HG03558 (cell line): ENCODE measurements at regions not wholly inside any gene's neighbourhood (a gene's known extent, or its start where the extent isn't known, plus 50 kb on each side); places are given as distances from the start of the nearest gene placed in this dataset.

Experiments used
- ATAC-seq: cut with Tn5 transposase; IDR thresholded peaks from one replicate; pipeline ENCODE4 v1.9.1; 2021; ENCODE audit warnings: moderate number of reproducible peaks; ENCODE audit not compliant: unreplicated experiment; ENCODE audit errors: extremely low read depth

- no peak for ATAC-seq
Observed at GRCh38 chr18:42137693-42138375, 182.8 kb downstream of the PIK3C3 start.

GRCh38 chr18:42141439-42141838, 186.4 kb downstream of the PIK3C3 start:
- no peak for ATAC-seq

DNA sequence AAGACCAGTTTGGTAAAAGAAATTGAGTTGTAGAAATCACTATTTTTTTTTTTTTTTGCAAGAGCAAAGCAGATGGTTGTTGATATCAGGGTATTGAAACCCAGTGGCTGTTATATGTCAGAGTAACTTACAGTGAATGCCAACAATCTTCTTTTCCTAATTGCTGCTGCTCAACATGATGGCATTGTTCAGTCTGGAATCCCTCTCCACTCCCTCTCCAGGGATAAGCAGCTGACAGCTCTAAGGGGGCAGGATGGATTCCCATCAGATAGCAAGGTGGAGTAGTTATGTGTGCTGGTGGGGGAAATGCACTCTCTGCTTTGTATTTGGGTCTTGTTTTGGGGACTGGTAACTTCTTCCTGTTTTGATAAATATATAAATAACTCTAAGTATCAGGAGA, 200.0 kb downstream of the PIK3C3 start:
- ATAC-seq, result no peak

- ATAC-seq, result no peak
Observed at GRCh38 chr18:42156281-42156680, 201.2 kb downstream of the PIK3C3 start.

DNA sequence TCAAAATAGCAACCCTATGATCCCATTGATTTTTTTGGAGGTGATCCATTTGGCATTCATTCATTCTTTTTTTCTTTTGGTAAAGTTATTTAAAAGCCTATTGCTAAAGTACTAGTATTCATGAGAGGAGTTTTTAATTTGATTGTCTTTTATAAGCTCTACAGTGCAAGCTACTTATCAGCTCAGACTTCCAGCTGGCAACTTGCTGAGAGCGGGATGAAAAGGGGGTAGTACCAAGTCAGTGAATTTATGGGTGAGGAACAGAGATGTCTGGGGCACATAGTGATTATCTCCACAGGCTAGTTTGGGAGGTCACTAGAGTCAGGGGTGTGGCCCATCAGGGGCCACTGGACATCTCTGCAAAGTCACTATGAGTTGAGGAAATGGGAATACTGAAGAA, 202.4 kb downstream of the PIK3C3 start:
- ATAC-seq, result no peak

GRCh38 chr18:42157878-42158277, 202.8 kb downstream of the PIK3C3 start:
- no peak for ATAC-seq

- no peak for ATAC-seq
Observed at GRCh38 chr18:42159146-42159545, 204.1 kb downstream of the PIK3C3 start.

DNA sequence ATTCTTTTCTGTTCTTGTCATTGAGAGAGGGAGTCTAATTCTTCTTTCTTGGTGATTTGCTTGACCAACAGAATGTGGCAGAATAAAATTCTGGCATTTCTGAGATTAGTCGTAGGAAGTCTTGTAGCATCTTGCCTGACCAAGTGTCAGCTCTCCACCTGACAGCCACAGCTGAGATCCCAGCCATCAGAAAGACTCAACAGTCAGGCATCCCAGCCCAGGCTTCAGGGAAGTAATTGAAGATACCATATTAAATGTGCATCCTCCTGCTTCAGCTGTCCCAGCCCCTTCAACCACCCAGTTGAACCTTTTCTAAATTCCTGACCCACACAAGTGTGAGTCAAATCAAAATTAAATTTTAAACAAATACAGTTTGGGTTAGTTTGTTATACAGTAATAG, 208.3 kb downstream of the PIK3C3 start:
- no peak for ATAC-seq

DNA sequence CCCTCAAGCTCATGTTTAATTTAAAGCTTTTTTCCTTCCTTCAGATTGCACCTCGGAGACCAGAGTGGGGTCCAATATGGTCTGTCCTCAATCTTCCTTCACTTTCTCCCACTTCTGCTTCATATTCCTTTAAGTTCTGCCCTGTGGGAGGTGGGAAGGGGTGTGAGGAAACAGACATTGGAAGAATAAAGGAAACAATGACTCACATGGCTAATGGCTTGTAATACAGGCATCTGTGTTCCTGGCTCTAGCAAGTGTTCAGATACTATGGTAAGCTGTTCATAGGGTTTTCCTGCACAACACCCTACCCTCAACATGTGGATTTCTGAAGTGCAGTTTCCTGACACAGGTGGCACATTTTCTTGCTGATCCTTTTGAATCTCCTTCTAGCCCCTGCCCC, 209.5 kb downstream of the PIK3C3 start:
- ATAC-seq, result no peak

GRCh38 chr18:42165922-42166513, 211.0 kb downstream of the PIK3C3 start:
- ATAC-seq, result no peak

DNA sequence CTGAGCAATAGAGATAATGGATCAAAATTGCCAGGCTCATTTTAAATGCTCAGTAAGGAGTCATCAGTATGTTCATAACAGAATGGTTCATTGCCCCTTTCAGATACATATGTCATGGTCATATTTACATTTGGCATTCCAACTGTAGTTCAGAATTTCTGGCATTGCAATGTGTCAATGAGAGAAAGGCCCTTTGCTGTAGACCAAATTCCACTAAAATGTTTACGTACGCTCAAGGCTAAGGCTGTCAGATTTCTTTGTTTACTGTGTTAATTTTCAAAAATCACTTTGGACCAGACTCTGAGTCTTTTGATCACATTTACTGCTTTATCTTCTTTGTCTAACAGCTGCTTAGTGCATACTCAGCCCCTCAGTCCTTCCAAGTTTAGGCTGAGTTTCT, 213.5 kb downstream of the PIK3C3 start:
- no peak for ATAC-seq

DNA sequence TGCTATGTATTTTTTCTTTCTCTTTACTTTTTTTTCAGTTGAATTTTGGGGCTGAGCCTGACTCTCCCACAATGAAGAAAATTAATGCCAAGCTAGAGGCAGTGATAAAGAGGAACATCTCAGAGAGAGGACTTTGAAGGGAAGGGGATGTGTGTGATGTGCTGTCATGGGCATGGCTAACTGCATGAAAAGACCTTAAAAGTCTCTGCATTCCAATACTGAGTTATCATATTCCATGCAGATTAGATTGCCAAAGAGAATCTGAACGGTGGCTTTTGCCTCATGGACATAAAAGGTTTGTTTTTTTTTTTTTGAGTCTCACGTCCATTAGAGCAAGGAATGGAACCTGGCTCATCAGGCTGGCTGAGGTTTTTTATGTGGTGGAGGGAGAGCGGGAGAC, 213.9 kb downstream of the PIK3C3 start:
- no peak for ATAC-seq

DNA sequence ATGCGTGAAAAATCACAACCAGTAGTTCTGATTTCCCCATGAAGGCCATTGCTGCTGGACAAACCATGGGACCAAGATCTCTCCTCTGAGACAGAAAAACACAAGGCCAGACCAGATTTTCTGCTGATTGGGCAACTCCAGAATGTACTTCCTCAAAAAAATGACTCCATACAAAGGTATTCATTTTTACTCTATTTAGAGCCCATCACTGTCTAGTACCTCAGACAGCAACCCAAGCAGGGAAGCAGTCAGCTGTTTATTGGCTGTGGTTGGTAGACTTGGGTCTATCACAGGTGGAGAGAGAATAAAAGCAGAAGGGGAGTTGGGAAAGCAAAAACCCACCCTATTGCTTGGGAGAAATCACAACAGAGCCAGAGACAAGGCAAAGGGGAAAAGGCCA, 219.9 kb downstream of the PIK3C3 start:
- ATAC-seq, result no peak

GRCh38 chr18:42176599-42176998, 221.6 kb downstream of the PIK3C3 start:
- no peak for ATAC-seq

DNA sequence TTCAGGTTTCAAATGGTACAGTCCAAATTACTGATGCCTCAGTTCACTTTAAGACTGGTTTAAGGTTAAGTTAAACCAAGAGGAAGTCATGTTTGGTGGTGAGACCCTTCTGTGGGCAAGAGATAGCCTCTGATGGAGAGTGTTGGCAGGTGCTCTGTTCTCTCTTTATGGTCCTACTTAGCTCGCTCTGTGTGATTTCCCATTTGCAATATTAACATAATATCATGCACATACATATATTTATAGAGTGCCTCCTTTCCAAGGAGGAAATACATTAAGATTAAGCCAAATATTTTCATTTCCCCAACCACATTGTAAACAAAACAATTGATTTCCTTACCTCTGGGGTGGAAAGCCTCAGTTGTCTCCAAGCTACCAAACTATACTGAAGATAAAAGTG, 222.4 kb downstream of the PIK3C3 start:
- no peak for ATAC-seq

DNA sequence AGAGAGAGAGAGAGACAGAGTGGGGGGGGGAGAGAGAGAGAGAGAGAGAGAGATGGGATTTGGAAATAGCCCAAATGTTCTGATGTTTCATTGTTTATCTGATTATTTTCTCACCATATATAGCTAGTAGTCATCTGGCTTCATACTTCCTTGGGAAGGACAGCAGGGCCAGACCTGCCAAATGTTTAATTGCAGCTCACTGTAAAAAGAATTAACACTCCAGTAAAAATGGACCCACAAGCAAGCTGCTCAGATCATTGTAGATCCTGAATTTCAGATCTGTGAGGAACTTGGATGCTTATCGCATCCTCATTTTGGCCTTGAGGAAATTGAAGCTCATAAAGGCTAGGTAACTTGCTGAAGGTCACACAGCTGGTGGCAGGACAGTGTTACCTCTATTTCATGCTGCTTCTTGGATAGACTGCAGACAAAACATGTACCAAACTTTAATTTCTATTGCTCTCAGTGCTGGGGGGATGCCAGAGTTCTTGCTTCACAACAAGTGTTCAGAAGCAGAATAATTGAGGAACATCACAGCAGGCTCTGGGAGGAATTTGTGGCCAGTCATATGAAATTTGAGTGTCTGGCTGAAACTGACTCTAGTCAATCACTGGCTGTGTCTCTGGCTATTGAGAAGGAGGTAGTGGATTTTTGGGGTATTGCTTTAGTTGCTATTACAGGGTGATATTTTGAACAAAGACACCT, 223.5 kb downstream of the PIK3C3 start:
- no peak for ATAC-seq

DNA sequence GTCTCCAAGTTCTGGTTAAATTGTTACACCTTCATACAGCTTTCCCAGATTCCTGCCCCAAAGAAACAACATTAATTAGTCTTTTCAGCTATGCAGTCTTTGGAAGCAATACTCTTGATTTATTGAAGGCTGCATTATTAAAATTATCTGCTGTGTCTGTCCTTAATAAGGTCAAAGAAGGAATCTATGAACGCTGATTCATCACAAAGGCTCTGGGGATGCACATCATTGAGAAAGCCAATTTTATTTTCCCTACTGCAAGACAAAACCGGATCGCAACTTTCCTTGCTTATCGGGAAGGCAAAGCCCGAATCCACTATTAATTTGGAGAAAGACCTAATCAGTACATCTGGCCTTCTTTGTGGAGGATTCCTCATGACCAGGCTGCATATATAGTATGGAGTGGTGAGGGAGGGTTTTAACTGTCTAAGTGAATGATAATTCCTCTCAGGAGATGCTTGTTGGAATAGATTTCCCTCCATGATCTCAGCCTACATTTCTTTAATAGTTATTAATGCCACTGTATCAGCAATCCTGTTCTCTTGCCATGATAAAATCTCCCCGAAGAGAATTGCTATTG, 224.6 kb downstream of the PIK3C3 start:
- ATAC-seq, result no peak

- ATAC-seq, result no peak
Observed at GRCh38 chr18:42181474-42181873, 226.4 kb downstream of the PIK3C3 start.

DNA sequence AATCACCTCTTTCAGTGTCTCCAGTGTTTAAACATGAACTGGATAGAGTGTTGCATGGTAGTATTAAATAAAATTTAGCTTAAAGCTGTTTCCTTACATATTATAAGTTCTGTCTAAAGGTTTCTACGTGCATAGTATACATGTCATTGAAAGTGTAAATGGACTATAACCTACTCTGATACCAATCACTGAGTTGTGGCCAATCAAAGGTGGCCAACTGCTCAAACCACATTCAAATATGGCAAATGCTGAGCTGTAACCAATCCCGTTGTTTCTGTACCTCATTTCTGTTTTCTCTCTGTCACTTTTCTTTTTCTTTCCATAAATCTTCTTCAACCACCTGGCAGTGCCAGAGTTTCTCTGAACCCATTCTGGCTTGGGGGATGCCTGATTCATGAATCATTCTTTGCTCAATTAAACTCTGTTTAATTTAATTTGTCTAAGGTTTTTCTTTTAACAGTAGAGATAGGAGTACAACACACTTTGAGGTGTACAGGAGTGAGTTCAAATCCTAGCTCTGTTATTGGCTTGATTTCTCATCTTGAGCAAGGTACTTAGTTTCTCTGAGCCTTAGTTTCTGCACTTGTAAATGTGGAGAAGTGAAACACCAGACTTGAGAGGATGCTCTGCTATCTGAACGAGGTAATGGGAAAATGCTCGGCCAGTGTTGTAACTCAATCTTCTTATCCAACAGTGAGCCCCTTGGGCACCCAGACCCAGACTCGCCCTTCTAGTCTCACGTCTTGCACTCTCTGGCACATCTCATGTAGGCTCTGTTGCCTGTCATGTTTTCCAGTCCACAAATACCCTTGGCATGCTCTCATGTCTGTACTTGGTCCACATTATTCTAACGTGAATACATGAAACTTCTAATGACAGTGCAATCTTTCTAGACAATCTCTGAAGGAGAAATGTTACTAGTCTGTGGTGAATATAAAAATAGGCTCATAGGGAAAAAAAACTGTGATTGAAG, 228.0 kb downstream of the PIK3C3 start:
- ATAC-seq, result no peak

DNA sequence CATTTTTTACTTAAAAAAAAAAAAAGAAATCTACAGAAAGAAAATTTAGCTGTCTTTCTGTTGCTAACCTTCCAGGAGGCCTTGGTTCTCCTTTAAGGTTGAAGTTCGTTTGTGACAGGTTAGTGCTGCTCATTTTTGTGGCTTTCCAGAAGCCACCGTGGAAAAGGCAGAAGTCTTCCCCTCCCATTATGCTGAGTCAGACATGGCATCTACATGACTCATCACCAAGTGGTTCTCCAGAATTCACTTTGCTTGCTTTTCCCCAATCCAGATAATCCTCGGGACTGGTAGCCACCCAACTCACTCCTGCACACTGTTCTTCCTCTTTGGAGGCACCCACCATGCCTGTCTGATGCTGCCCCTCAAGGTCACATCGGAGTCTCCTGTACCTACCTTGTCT, 228.7 kb downstream of the PIK3C3 start:
- no peak for ATAC-seq
